ENCODE measurements at regions not wholly inside any gene's neighbourhood (a gene's known extent, or its start where the extent isn't known, plus 50 kb on each side); places are given as distances from the start of the nearest gene placed in this dataset.

DNA sequence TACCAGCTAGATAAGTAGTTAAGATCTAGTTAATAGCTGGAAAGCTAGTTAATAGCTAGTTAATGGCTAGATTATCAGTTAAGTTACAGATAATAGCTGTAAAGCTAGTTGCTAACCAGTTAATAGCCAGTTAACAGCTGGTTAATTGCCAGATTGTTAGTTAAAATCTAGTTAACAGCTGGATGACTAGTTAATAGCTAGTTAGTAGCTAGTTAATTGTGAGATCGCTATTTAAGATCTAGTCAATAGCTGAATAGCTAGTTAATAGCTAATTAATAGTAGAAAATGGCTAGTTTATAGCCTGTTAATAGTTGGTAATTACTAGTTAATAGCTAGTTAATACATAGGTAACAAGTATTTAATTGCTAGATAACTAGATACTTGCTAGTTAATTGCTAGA, 630.5 kb upstream of the CT83 start:
- H3K36me3 ChIP-seq (ENCODE audit: control insufficient read depth in 2 of 4, insufficient read depth in 4 of 4, low read length in 3 of 4), result no peaks in the 10 kb centered on the region
- H3K23ac ChIP-seq (ENCODE audit: insufficient read length), result no peak overlapping the region
- peaks cover 0 to 20% of the 10 kb centered on the region in 2 experiments; a peak in 1 of 4 replicates for H3K9me3 ChIP-seq (ENCODE audit: insufficient read depth in 2 of 2, low read depth in 1 of 2, low read length in 1 of 2)
- no peak overlapping the region for H2BK15ac ChIP-seq (ENCODE audit: low read length)
- DNase-seq (ENCODE audit: low read depth in 1 of 2, low spot score in 2 of 2), result no peak
- H2BK120ac ChIP-seq (replicated peaks; ENCODE audit: low read depth, low read length), result no peak overlapping the region
- no peak overlapping the region for H3K9ac ChIP-seq (replicated peaks in 1 of 4; ENCODE audit: extremely low read depth in 1 of 4, low read depth in 3 of 4, low read length in 3 of 4)
- H4K20me1 ChIP-seq (replicated peaks in 1 of 2; ENCODE audit: control insufficient read depth in 1 of 2, insufficient read depth in 2 of 2, low read length in 2 of 2), result no peaks in the 10 kb centered on the region
- ChIA-PET POLR2A (ENCODE audit: partially characterized antibody) (no interaction called here), CTCF (ENCODE audit: partially characterized antibody) (interaction anchor here (1.1 kb wide), 1 partner anchor 429 kb away, joined by 3 read pairs; no protein-coding TSS in a partner anchor)
- no peak overlapping the region for H4K5ac ChIP-seq (ENCODE audit: insufficient read length, low read depth, low read length)
- no peaks in the 10 kb centered on the region for H3K4me1 ChIP-seq (replicated peaks in 1 of 4; ENCODE audit: control insufficient read depth in 3 of 4, insufficient read depth in 4 of 4, low read length in 3 of 4)
- H3K4me3 ChIP-seq (ENCODE audit: extremely low read depth in 1 of 4, insufficient read depth in 2 of 4, low read depth in 3 of 4, low read length in 4 of 4), result no peak overlapping the region
- WGBS, 2 experiments (ENCODE audit: extremely low coverage in 1 of 2, insufficient coverage in 1 of 2, insufficient read length in 1 of 2, insufficient replicate concordance in 2 of 2, low coverage in 1 of 2, low lambda C conversion rate in 2 of 2, missing lambda C conversion rate in 1 of 2), result 67% methylated on average over 1 of the region's 1 CpG; no CpG with 5 or more reads in 1 of the 2 experiments
- no peaks in the 10 kb centered on the region for H3K79me1 ChIP-seq (ENCODE audit: low read depth, low read length)
- H2BK5ac ChIP-seq (ENCODE audit: low read depth, low read length), result no peak overlapping the region
- H2AK5ac ChIP-seq (ENCODE audit: low read depth, low read length), result no peak overlapping the region
- no peak overlapping the region for H2BK20ac ChIP-seq (ENCODE audit: low read length)
- no peaks in the 10 kb centered on the region for H3K79me2 ChIP-seq (ENCODE audit: control insufficient read depth in 1 of 2, insufficient read depth in 2 of 2, low read length in 2 of 2)
- no peak overlapping the region for H3K14ac ChIP-seq (ENCODE audit: insufficient read length)
- no peak for FAIRE-seq
- H2BK12ac ChIP-seq (ENCODE audit: low read depth, low read length), result no peak overlapping the region
- H3K4ac ChIP-seq (replicated peaks; ENCODE audit: insufficient read length, low read depth, low read length), result no peak overlapping the region
- H3K27me3 ChIP-seq (replicated peaks in 1 of 4; ENCODE audit: control insufficient read depth in 3 of 4, extremely low read depth in 1 of 4, insufficient read depth in 3 of 4, low read length in 3 of 4), result no peaks in the 10 kb centered on the region
- no peak overlapping the region for H4K8ac ChIP-seq (ENCODE audit: extremely low read depth, insufficient read depth, low read length)
- no peak overlapping the region for H4K91ac ChIP-seq (replicated peaks; ENCODE audit: insufficient read length, low read length)
- no peak overlapping the region for H3K56ac ChIP-seq (replicated peaks; ENCODE audit: insufficient read length, low read depth, low read length)
- H3K4me2 ChIP-seq (ENCODE audit: insufficient read depth in 1 of 2, low read depth in 2 of 2, low read length in 2 of 2), result no peak overlapping the region
- no peak overlapping the region for H3K27ac ChIP-seq (ENCODE audit: low read depth, low read length)
- TF ChIP-seq BCL11A (IDR thresholded peaks at IDR 0.05; ENCODE audit: low read depth in 2 of 2, low read length in 2 of 2) (no peak), RXRA (IDR thresholded peaks at IDR 0.05; ENCODE audit: insufficient read depth, low read depth, low read length) (no peak), POU5F1 (IDR thresholded peaks at IDR 0.05; ENCODE audit: low read depth, low read length) (no peak), JUND (IDR thresholded peaks at IDR 0.05; ENCODE audit: low read length) (no peak), BRCA1 (IDR thresholded peaks at IDR 0.05; ENCODE audit: low read depth, low read length) (peak; percentile 76)
- H3K18ac ChIP-seq (ENCODE audit: extremely low read depth, low read length), result no peak overlapping the region
- H3K23me2 ChIP-seq (ENCODE audit: low read depth, low read length), result no peaks in the 10 kb centered on the region
- no peak overlapping the region for H2AFZ ChIP-seq (ENCODE audit: low read length)

Measured in H1 (cell line).